ENCODE measurements at regions not wholly inside any gene's neighbourhood (a gene's known extent, or its start where the extent isn't known, plus 50 kb on each side); places are given as distances from the start of the nearest gene placed in this dataset.

- H3K4me1 Mint-ChIP-seq (ENCODE audit: low read depth), result no peaks in the 10 kb centered on the region
- no peaks in the 10 kb centered on the region for H3K36me3 Mint-ChIP-seq
- no peak overlapping the region for H3K4me3 Mint-ChIP-seq
- peaks cover 16% of the 10 kb centered on the region for H3K9me3 Mint-ChIP-seq (ENCODE audit: low read depth)
- no peaks in the 10 kb centered on the region for H3K27me3 Mint-ChIP-seq
- no peak overlapping the region for H3K27ac Mint-ChIP-seq
Measured at GRCh38 chr5:167481345-167481744, 810.1 kb upstream of the WWC1 start.

- no peak overlapping the region for H3K4me3 Mint-ChIP-seq
- no peak overlapping the region for H3K27ac Mint-ChIP-seq
- peaks cover 16% of the 10 kb centered on the region for H3K9me3 Mint-ChIP-seq (ENCODE audit: low read depth)
- no peaks in the 10 kb centered on the region for H3K36me3 Mint-ChIP-seq
- no peaks in the 10 kb centered on the region for H3K27me3 Mint-ChIP-seq
- no peaks in the 10 kb centered on the region for H3K4me1 Mint-ChIP-seq (ENCODE audit: low read depth)
Measured at GRCh38 chr5:167482555-167482954, 808.9 kb upstream of the WWC1 start.

- Mint-ChIP-seq H3K9me3 (ENCODE audit: low read depth) (peaks cover 14% of the 10 kb centered on the region), H3K4me1 (ENCODE audit: low read depth) (no peaks in the 10 kb centered on the region), H3K4me3 (no peak overlapping the region), H3K27me3 (no peaks in the 10 kb centered on the region), H3K27ac (no peak overlapping the region), H3K36me3 (no peaks in the 10 kb centered on the region)
Measured at GRCh38 chr5:167485061-167485774, 806.2 kb upstream of the WWC1 start.

GRCh38 chr5:167488371-167488770 lies 803.1 kb upstream of the WWC1 start:
- no peak overlapping the region for H3K4me3 Mint-ChIP-seq
- no peaks in the 10 kb centered on the region for H3K4me1 Mint-ChIP-seq (ENCODE audit: low read depth)
- H3K9me3 Mint-ChIP-seq (ENCODE audit: low read depth), result peaks cover 5% of the 10 kb centered on the region
- no peak overlapping the region for H3K27ac Mint-ChIP-seq
- no peaks in the 10 kb centered on the region for H3K27me3 Mint-ChIP-seq
- no peaks in the 10 kb centered on the region for H3K36me3 Mint-ChIP-seq

GRCh38 chr5:167489202-167489601 lies 802.2 kb upstream of the WWC1 start:
- Mint-ChIP-seq H3K4me3 (no peak overlapping the region), H3K9me3 (ENCODE audit: low read depth) (peaks cover 10% of the 10 kb centered on the region), H3K27me3 (no peaks in the 10 kb centered on the region), H3K4me1 (ENCODE audit: low read depth) (no peaks in the 10 kb centered on the region), H3K27ac (no peak overlapping the region), H3K36me3 (no peaks in the 10 kb centered on the region)

- Mint-ChIP-seq H3K4me1 (ENCODE audit: low read depth) (no peaks in the 10 kb centered on the region), H3K27ac (no peak overlapping the region), H3K9me3 (ENCODE audit: low read depth) (peaks cover 6% of the 10 kb centered on the region), H3K4me3 (no peak overlapping the region), H3K27me3 (no peaks in the 10 kb centered on the region), H3K36me3 (no peaks in the 10 kb centered on the region)
Measured at GRCh38 chr5:167503926-167504720, 787.3 kb upstream of the WWC1 start.

- Mint-ChIP-seq H3K4me1 (ENCODE audit: low read depth) (no peaks in the 10 kb centered on the region), H3K27ac (no peak overlapping the region), H3K27me3 (no peaks in the 10 kb centered on the region), H3K36me3 (no peaks in the 10 kb centered on the region), H3K4me3 (no peak overlapping the region), H3K9me3 (ENCODE audit: low read depth) (no peaks in the 10 kb centered on the region)
Measured at GRCh38 chr5:167507463-167508233, 783.8 kb upstream of the WWC1 start.

GRCh38 chr5:167509076-167509475 lies 782.4 kb upstream of the WWC1 start:
- Mint-ChIP-seq H3K4me3 (no peak overlapping the region), H3K36me3 (no peaks in the 10 kb centered on the region), H3K9me3 (ENCODE audit: low read depth) (no peaks in the 10 kb centered on the region), H3K27ac (no peak overlapping the region), H3K27me3 (no peaks in the 10 kb centered on the region), H3K4me1 (ENCODE audit: low read depth) (no peaks in the 10 kb centered on the region)

GRCh38 chr5:167511276-167511675 lies 780.2 kb upstream of the WWC1 start:
- Mint-ChIP-seq H3K4me1 (ENCODE audit: low read depth) (no peaks in the 10 kb centered on the region), H3K27ac (no peak overlapping the region), H3K4me3 (no peak overlapping the region), H3K9me3 (ENCODE audit: low read depth) (no peaks in the 10 kb centered on the region), H3K27me3 (no peaks in the 10 kb centered on the region), H3K36me3 (no peaks in the 10 kb centered on the region)

GRCh38 chr5:167512111-167512510 lies 779.3 kb upstream of the WWC1 start:
- Mint-ChIP-seq H3K4me1 (ENCODE audit: low read depth) (no peaks in the 10 kb centered on the region), H3K4me3 (no peak overlapping the region), H3K36me3 (no peaks in the 10 kb centered on the region), H3K27me3 (no peaks in the 10 kb centered on the region), H3K9me3 (ENCODE audit: low read depth) (no peaks in the 10 kb centered on the region), H3K27ac (no peak overlapping the region)

GRCh38 chr5:167513381-167513780 lies 778.1 kb upstream of the WWC1 start:
- no peaks in the 10 kb centered on the region for H3K9me3 Mint-ChIP-seq (ENCODE audit: low read depth)
- H3K27me3 Mint-ChIP-seq, result no peaks in the 10 kb centered on the region
- no peak overlapping the region for H3K4me3 Mint-ChIP-seq
- no peak overlapping the region for H3K27ac Mint-ChIP-seq
- no peaks in the 10 kb centered on the region for H3K4me1 Mint-ChIP-seq (ENCODE audit: low read depth)
- no peaks in the 10 kb centered on the region for H3K36me3 Mint-ChIP-seq

- Mint-ChIP-seq H3K36me3 (no peaks in the 10 kb centered on the region), H3K27ac (no peak overlapping the region), H3K4me1 (ENCODE audit: low read depth) (no peaks in the 10 kb centered on the region), H3K9me3 (ENCODE audit: low read depth) (peaks cover 7% of the 10 kb centered on the region), H3K27me3 (no peaks in the 10 kb centered on the region), H3K4me3 (no peak overlapping the region)
Measured at GRCh38 chr5:167514461-167514860, 777.0 kb upstream of the WWC1 start.

- peaks cover 4% of the 10 kb centered on the region for H3K9me3 Mint-ChIP-seq (ENCODE audit: low read depth)
- H3K27ac Mint-ChIP-seq, result no peak overlapping the region
- H3K4me3 Mint-ChIP-seq, result no peak overlapping the region
- H3K27me3 Mint-ChIP-seq, result no peaks in the 10 kb centered on the region
- H3K4me1 Mint-ChIP-seq (ENCODE audit: low read depth), result no peaks in the 10 kb centered on the region
- H3K36me3 Mint-ChIP-seq, result no peaks in the 10 kb centered on the region
Measured at GRCh38 chr5:167525004-167525403, 766.4 kb upstream of the WWC1 start.

- Mint-ChIP-seq H3K9me3 (ENCODE audit: low read depth) (no peaks in the 10 kb centered on the region), H3K36me3 (no peaks in the 10 kb centered on the region), H3K4me3 (no peak overlapping the region), H3K27me3 (no peaks in the 10 kb centered on the region), H3K27ac (no peak overlapping the region), H3K4me1 (ENCODE audit: low read depth) (no peaks in the 10 kb centered on the region)
Measured at GRCh38 chr5:167528651-167529050, 762.8 kb upstream of the WWC1 start.

- Mint-ChIP-seq H3K27ac (no peak overlapping the region), H3K4me1 (ENCODE audit: low read depth) (no peaks in the 10 kb centered on the region), H3K27me3 (no peaks in the 10 kb centered on the region), H3K9me3 (ENCODE audit: low read depth) (no peaks in the 10 kb centered on the region), H3K4me3 (no peak overlapping the region), H3K36me3 (no peaks in the 10 kb centered on the region)
Measured at GRCh38 chr5:167530548-167530947, 760.9 kb upstream of the WWC1 start.
